ENCODE measurements at regions not wholly inside any gene's neighbourhood (a gene's known extent, or its start where the extent isn't known, plus 50 kb on each side); places are given as distances from the start of the nearest gene placed in this dataset.

DNA sequence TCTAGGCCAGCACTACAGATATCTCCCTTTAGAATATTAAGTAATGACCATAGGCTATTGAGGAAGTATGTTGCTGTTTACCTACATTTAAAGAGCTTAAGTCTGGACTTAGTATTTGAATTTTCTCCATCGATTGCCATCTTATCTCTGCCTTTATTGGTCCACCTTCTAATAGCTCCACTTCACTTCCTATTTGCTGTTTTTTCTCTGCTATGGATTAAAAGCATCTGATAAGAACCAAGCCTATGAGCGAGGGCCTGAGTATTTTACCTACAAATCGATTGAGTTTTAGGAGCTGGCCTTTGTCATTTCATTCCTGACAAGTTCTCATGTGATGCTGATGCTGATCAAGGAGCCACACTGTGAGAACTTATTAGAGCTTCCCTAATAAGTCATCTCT is 52.6 kb upstream of the AKAP13 start:
- H3K4me3 ChIP-seq (ENCODE audit: low read length): no peak overlapping the region
- DNase-seq (ENCODE audit: low read depth): no peak
- TF ChIP-seq, protein P1, sequence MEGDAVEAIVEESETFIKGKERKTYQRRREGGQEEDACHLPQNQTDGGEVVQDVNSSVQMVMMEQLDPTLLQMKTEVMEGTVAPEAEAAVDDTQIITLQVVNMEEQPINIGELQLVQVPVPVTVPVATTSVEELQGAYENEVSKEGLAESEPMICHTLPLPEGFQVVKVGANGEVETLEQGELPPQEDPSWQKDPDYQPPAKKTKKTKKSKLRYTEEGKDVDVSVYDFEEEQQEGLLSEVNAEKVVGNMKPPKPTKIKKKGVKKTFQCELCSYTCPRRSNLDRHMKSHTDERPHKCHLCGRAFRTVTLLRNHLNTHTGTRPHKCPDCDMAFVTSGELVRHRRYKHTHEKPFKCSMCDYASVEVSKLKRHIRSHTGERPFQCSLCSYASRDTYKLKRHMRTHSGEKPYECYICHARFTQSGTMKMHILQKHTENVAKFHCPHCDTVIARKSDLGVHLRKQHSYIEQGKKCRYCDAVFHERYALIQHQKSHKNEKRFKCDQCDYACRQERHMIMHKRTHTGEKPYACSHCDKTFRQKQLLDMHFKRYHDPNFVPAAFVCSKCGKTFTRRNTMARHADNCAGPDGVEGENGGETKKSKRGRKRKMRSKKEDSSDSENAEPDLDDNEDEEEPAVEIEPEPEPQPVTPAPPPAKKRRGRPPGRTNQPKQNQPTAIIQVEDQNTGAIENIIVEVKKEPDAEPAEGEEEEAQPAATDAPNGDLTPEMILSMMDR (conservative IDR thresholded peaks at IDR 0.05; ENCODE audit: low read depth, low read length): no peak

DNA sequence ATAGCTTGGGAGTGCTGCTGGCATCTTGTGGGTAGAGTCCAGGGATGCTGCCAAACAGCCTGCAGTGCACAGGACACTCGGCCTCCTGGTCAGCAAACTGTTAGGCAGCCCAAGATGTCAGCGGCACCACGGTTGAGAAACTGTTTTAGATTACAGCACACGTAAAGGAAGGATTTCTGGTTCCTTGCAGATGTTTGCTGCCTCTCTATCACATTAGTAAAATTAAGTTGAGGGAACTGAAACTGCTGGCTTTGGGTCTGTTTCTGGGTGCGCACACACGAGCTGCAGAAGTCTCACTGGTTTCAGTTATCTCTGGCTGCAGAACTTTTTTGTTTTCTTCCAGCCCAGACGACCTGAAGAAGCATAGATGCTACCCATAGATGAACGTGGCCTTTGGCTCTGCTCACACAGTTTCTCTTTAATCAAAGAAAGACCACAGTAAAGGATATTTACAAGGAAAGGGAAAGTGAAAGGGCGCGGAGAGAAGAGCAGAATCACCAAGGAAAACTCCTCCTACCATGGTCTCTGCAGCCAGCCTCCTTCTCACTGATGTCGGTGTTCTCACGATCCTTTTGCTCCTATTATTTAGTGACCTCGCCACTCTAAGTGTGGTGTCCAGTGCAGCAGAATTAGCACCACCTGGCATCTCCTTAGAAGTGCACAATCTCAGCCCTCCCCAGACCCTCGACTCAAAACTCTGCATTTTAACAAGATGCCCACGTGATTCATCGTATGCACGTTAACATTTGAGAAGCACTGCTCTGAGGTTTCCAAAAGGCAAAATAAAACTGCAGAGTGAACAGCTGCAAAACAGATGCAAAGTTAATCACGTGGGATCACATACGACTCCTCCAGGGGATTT is 50.6 kb upstream of the AKAP13 start:
- peak overlapping the region; percentile 22 for H3K4me3 ChIP-seq (ENCODE audit: low read length)
- no peak for DNase-seq (ENCODE audit: low read depth)
- TF ChIP-seq, protein P1 (conservative IDR thresholded peaks at IDR 0.05; ENCODE audit: low read depth, low read length): no peak
